ENCODE measurements at regions not wholly inside any gene's neighbourhood (a gene's known extent, or its start where the extent isn't known, plus 50 kb on each side); places are given as distances from the start of the nearest gene placed in this dataset.

GRCh38 chr10:43000651-43001426, 76.0 kb upstream of the RET start:
- no peak for DNase-seq (ENCODE audit: low read depth)

- no peak for DNase-seq (ENCODE audit: low read depth)
Measured at GRCh38 chr10:43001427-43001795, 75.5 kb upstream of the RET start.

- no peak for DNase-seq (ENCODE audit: low read depth)
Measured at GRCh38 chr10:43002596-43002995, 74.3 kb upstream of the RET start.

DNA sequence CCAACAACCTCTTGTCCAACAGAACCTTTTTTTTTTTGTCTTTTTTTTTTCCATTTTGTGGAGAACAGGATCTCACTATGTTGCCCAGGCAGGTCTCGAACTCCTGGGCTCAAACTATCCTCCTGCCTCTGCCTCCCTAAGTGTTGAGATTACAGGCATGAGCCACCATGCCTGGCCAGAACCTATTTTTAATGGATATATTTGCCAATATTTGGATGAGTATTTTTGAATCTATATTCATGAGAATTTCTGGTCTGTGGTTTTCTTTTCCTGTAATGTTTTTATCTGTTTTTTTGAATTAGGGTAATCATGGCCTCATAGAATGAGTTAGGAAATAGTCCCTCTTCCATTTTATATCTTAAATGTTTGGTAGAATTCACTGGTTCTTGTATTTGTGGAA, 70.4 kb upstream of the RET start:
- no peak for DNase-seq (ENCODE audit: low read depth)

GRCh38 chr10:43012578-43012977, 64.3 kb upstream of the RET start:
- DNase-seq (ENCODE audit: low read depth), result no peak

DNA sequence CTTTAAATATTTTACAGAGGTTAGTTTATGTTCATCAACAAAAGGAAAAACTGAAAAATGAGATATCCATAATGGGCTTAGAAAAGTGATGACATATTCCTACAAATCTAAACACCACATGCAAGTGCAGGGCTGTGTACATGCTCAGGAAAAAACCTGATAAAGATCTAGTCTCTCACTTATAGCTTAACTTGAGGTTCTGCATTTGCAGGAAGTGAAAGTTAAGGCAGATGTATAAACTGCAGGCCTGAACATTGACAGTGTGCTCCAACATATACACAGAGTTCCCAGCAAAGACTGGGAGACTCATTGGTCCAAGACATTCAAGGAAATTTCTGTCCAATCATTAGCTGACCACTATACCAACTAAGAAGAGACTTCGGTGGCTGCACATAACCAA, 63.8 kb upstream of the RET start:
- DNase-seq (ENCODE audit: low read depth), result no peak

- DNase-seq (ENCODE audit: low read depth), result no peak
Measured at GRCh38 chr10:43024524-43024923, 52.3 kb upstream of the RET start.

DNA sequence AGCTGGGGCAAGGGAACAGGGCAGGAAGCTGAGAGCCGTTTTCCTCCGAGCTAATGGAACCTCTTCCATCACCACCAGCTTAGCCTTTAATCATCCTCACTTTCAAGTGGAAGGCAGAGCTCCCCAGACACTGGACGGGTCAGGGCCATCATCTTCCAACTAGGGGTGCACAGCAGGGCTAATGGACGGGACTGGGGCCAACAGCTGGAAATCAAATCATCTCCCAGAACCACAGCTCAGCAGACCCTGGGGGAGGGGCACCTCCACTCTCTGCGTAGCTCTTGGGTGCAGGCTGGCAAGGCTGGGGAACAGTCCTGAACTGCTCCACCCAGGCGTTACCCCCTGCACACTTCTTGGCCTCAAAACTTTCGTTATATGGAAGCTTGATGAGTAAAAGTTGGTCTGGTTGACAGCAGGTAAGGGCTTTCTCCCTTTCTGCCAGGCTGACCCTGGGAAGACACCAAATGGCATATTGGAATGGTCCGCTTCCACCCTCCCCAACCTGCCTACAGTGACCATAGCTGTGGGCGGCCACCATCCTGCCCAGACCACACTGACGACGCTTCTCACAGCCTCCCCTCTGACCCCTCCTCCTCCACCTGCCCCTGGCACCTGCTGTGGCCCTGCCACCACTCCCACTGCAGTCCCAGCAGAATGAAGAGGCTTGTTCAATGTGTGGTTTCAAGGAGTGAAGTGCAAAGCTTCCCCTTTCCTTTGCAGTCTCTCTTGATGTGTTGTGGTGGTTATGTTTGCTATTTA, 51.7 kb upstream of the RET start:
- DNase-seq (ENCODE audit: low read depth), result no peak

- no peak for DNase-seq (ENCODE audit: low read depth)
Measured at GRCh38 chr10:43026039-43026973, 50.6 kb upstream of the RET start.

All from activated gamma-delta T cell treated with anti-CD3 and anti-CD28 coated beads, Interleukin-2, amount 50 U/mL, for 16 hours (primary cell).